Loucy (cell line): ENCODE measurements at regions not wholly inside any gene's neighbourhood (a gene's known extent, or its start where the extent isn't known, plus 50 kb on each side); places are given as distances from the start of the nearest gene placed in this dataset.

Experiments used
- EZH2phosphoT487 ChIP-seq: fragments of 200-600 bp; IDR thresholded peaks from 2 replicates; pipeline ENCODE4 v1.6.1; 2018; ENCODE audit warnings: antibody characterized with exemption, mild to moderate bottlenecking, moderate library complexity, borderline replicate concordance
- TF ChIP-seq, protein P1 (sequence below): fragments of 200-600 bp; sonication (generic); conservative IDR thresholded peaks from 2 replicates; pipeline ENCODE4 v1.5.1; 2014; ENCODE audit warnings: mild to moderate bottlenecking, antibody characterized with exemption, low read length

DNA sequence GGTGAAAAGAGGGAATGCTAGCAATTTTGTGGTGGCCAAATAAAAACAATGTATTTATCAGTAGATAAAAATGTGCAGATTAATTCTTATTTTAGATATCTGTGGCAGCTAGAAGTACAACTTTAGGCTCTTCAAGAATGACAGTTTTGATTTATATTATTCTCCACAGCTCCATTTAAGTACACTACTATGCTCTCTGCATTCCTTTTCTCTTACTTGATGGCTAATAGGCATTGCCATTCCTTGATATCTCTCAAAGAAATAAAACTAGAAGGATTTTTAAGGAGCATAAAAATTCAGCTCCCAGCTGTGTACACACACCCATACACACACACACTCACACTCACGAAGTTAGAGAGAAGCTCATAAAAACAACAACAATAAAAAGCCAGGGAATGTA, 59.4 kb upstream of the H2AZ1 start:
- TF ChIP-seq, protein P1, sequence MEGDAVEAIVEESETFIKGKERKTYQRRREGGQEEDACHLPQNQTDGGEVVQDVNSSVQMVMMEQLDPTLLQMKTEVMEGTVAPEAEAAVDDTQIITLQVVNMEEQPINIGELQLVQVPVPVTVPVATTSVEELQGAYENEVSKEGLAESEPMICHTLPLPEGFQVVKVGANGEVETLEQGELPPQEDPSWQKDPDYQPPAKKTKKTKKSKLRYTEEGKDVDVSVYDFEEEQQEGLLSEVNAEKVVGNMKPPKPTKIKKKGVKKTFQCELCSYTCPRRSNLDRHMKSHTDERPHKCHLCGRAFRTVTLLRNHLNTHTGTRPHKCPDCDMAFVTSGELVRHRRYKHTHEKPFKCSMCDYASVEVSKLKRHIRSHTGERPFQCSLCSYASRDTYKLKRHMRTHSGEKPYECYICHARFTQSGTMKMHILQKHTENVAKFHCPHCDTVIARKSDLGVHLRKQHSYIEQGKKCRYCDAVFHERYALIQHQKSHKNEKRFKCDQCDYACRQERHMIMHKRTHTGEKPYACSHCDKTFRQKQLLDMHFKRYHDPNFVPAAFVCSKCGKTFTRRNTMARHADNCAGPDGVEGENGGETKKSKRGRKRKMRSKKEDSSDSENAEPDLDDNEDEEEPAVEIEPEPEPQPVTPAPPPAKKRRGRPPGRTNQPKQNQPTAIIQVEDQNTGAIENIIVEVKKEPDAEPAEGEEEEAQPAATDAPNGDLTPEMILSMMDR: no peak
- TF ChIP-seq EZH2phosphoT487: no peak
